ENCODE measurements at regions not wholly inside any gene's neighbourhood (a gene's known extent, or its start where the extent isn't known, plus 50 kb on each side); places are given as distances from the start of the nearest gene placed in this dataset.

DNA sequence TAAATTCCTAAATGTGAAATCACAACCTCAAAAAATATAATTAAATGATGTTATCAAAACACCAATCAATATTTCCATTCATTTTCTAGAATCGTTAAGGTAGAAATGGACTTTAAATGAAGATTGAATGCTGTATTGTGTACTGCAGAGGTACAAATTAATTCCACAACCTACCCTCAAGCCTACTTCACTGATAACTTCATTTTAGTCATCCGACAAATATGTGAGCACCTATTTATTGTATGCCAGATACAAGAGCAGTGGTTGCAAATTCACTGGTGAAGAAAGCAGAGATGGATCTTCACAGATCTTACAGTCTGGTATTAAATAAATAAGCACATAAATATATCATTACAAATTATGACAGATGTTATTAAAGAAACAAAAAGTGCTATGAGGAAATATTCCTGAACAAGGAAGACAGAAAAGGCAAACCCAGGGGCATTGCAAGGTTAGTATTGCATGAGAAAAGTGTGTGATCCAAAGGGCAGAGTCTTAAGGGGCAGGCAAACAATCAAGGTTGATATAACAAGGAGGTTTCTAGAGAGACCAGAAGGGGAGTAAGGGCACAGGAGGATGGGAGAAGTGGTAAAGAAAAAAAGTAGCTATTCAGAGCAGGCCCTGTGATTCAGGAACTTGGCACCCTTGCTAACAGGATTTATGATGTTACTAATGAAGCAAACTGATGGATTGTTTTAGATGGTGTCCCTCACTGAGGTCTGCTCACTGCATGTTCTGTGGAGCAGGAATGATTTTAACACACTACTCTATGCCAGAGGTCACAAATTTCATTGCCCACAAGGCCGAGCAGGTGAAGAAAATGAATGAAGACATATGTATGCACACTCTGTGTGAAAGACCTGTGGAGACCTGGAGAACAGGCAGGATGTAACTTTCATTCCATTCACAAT lies 128.0 kb upstream of the CCDC150 start (continued):
- TF ChIP-seq POLR2A (IDR thresholded peaks at IDR 0.05; ENCODE audit: borderline replicate concordance, extremely low read depth, insufficient read depth, insufficient read length): no peak
- TF ChIP-seq ELF1 (IDR thresholded peaks at IDR 0.05; ENCODE audit: borderline replicate concordance, low read depth): no peak
- no peak for TF ChIP-seq EGR1 (IDR thresholded peaks at IDR 0.05; ENCODE audit: low read depth)

DNA sequence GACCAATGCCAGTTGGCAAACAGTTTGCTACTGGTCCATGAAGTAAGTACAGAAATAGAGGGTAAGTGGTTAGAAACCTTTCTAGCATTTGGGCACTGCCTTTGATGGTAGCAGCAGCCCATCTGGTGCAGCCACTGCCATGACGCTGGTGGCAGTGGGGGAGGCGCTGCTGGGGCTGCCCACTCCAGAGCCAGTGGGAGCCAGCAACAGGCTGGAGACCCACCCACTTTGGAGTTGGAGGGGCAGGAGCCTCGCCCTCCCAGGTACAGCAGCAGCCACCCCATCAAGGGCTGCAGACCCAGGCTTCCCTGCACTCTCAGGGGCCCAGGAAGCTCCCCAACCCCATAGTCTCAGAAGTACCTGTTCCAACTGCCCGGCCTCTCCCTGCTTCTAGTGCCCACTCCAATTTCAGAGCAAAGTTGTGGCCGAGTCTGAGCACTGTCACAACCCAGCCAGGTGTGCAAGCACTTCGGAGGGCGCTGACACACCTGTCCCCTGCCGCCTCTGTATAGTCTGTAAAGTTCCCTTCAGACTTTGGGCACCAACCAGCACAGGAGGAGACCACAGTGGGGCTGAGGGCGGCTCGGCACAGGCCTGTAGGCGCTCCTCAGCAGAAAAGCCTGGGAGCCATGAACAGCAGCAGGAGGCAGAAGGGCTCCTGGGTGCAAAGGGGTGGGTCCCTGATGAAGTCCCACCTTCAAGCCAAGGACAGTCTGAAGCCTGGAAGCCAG lies 125.6 kb upstream of the CCDC150 start:
- ChIA-PET CTCF (no interaction called here), RAD21 (ENCODE audit: low non-redundant PET in 1 of 2, low total read pairs in 2 of 2, uncharacterized antibody in 2 of 2, unreplicated experiment in 2 of 2) (interaction anchor here in 1 of 2 experiments (0.7 kb wide), 1 partner anchor 279 kb away, joined by 3 read pairs; no protein-coding TSS in a partner anchor), POLR2A (no interaction called here)
- Histone ChIP-seq H3K9me2 (ENCODE audit: insufficient read depth) (no peaks in the 10 kb centered on the region), H3K9ac (ENCODE audit: low read length) (no peak overlapping the region), H3K27ac (ENCODE audit: low read depth, low read length) (no peak overlapping the region), H3K4me1 (ENCODE audit: control insufficient read depth in 1 of 2, insufficient read depth in 2 of 2, low read length in 2 of 2) (no peaks in the 10 kb centered on the region), H3K4me3 (replicated peaks in 1 of 2; ENCODE audit: low read depth in 1 of 2, low read length in 2 of 2) (no peak overlapping the region), H3K27me3 (ENCODE audit: insufficient read depth, low read length) (no peaks in the 10 kb centered on the region), H2AFZ (ENCODE audit: low read depth, low read length, poor library complexity, severe bottlenecking) (no peak overlapping the region), H3K4me2 (ENCODE audit: low read length) (no peak overlapping the region), H3K79me2 (ENCODE audit: insufficient read depth, low read length) (no peaks in the 10 kb centered on the region), H3K36me3 (ENCODE audit: control insufficient read depth in 1 of 2, insufficient read depth in 2 of 2, low read length in 2 of 2) (no peaks in the 10 kb centered on the region), H4K20me1 (ENCODE audit: insufficient read depth) (no peaks in the 10 kb centered on the region), H3K9me3 (ENCODE audit: control insufficient read depth in 1 of 2, insufficient read depth in 1 of 2, low read depth in 1 of 2, low read length in 2 of 2) (no peaks in the 10 kb centered on the region)
- intact Hi-C loops (cut with micrococcal nuclease): no loop called here
- no peak for TF ChIP-seq ELF1 (IDR thresholded peaks at IDR 0.05; ENCODE audit: borderline replicate concordance, low read depth)
- DNase-seq (ENCODE audit: low read depth, low spot score) (no peak), ATAC-seq (no peak)
- no TSS peak for BruUV-seq (replicated peaks)

DNA sequence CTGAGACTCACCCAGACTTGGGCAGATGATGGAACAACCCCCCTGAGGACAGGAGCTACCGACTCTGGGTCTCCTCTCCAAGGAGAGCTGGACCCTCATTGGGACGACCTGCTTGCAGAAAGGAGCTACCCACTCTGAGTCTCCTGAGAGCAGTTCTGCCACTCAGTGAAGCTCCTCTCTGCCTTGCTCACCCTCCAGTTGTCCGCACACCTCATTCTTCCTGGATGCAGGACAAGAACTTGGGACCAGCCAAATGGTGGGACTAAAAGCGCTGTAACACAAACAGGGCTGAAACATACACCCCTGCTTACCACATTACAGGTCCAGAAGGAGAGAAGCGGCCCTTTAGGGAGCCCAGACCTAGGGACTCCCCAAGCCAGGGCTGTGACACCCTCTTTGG lies 124.9 kb upstream of the CCDC150 start:
- ChIA-PET CTCF (no interaction called here), RAD21 (ENCODE audit: low non-redundant PET in 1 of 2, low total read pairs in 2 of 2, uncharacterized antibody in 2 of 2, unreplicated experiment in 2 of 2) (interaction anchor here in 1 of 2 experiments (0.7 kb wide), 1 partner anchor 280 kb away, joined by 3 read pairs; no protein-coding TSS in a partner anchor), POLR2A (no interaction called here)
- no peak overlapping the region for H3K27ac ChIP-seq (ENCODE audit: low read depth, low read length)
- H3K27me3 ChIP-seq (ENCODE audit: insufficient read depth, low read length): no peaks in the 10 kb centered on the region
- H3K4me1 ChIP-seq (ENCODE audit: control insufficient read depth in 1 of 2, insufficient read depth in 2 of 2, low read length in 2 of 2): no peaks in the 10 kb centered on the region
- no peaks in the 10 kb centered on the region for H4K20me1 ChIP-seq (ENCODE audit: insufficient read depth)
- no peak overlapping the region for H3K9ac ChIP-seq (ENCODE audit: low read length)
- no peak overlapping the region for H3K4me3 ChIP-seq (replicated peaks in 1 of 2; ENCODE audit: low read depth in 1 of 2, low read length in 2 of 2)
- no peaks in the 10 kb centered on the region for H3K36me3 ChIP-seq (ENCODE audit: control insufficient read depth in 1 of 2, insufficient read depth in 2 of 2, low read length in 2 of 2)
- ATAC-seq: no peak
- no peak overlapping the region for H3K4me2 ChIP-seq (ENCODE audit: low read length)
- intact Hi-C loops (cut with micrococcal nuclease): no loop called here
- no TSS peak for BruUV-seq (replicated peaks)
- no peaks in the 10 kb centered on the region for H3K9me2 ChIP-seq (ENCODE audit: insufficient read depth)
- no peak overlapping the region for H2AFZ ChIP-seq (ENCODE audit: low read depth, low read length, poor library complexity, severe bottlenecking)
- DNase-seq (ENCODE audit: low read depth, low spot score): no peak
- H3K79me2 ChIP-seq (ENCODE audit: insufficient read depth, low read length): no peaks in the 10 kb centered on the region
- H3K9me3 ChIP-seq (ENCODE audit: control insufficient read depth in 1 of 2, insufficient read depth in 1 of 2, low read depth in 1 of 2, low read length in 2 of 2): no peaks in the 10 kb centered on the region
- TF ChIP-seq ZNF274 (IDR thresholded peaks at IDR 0.05; ENCODE audit: low read depth, low read length) (no peak), SIN3A (IDR thresholded peaks at IDR 0.05; ENCODE audit: low read depth) (no peak), CBX3 (IDR thresholded peaks at IDR 0.05; ENCODE audit: low read depth) (no peak), FOSL1 (IDR thresholded peaks at IDR 0.05; ENCODE audit: low read depth) (no peak), SP1 (IDR thresholded peaks at IDR 0.05; ENCODE audit: low read depth) (no peak), POLR2AphosphoS5 (IDR thresholded peaks at IDR 0.05; ENCODE audit: low read depth, low read length) (no peak), TCF7L2 (IDR thresholded peaks at IDR 0.05; ENCODE audit: borderline replicate concordance, extremely low read depth, insufficient read depth, insufficient read length) (no peak), ZFX (IDR thresholded peaks at IDR 0.05) (no peak), EZH2 (IDR thresholded peaks at IDR 0.05) (no peak), JUND (IDR thresholded peaks at IDR 0.05) (no peak), ELF1 (IDR thresholded peaks at IDR 0.05; ENCODE audit: borderline replicate concordance, low read depth) (no peak)
- TF ChIP-seq, protein P1, sequence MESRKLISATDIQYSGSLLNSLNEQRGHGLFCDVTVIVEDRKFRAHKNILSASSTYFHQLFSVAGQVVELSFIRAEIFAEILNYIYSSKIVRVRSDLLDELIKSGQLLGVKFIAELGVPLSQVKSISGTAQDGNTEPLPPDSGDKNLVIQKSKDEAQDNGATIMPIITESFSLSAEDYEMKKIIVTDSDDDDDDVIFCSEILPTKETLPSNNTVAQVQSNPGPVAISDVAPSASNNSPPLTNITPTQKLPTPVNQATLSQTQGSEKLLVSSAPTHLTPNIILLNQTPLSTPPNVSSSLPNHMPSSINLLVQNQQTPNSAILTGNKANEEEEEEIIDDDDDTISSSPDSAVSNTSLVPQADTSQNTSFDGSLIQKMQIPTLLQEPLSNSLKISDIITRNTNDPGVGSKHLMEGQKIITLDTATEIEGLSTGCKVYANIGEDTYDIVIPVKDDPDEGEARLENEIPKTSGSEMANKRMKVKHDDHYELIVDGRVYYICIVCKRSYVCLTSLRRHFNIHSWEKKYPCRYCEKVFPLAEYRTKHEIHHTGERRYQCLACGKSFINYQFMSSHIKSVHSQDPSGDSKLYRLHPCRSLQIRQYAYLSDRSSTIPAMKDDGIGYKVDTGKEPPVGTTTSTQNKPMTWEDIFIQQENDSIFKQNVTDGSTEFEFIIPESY (IDR thresholded peaks at IDR 0.05; ENCODE audit: extremely low read depth, insufficient replicate concordance, low read length): no peak

Data from HCT116 (cell line).